ENCODE measurements at regions not wholly inside any gene's neighbourhood (a gene's known extent, or its start where the extent isn't known, plus 50 kb on each side); places are given as distances from the start of the nearest gene placed in this dataset.

GRCh38 chr10:33704214-33704830 lies 369.9 kb upstream of the NRP1 start:
- Histone ChIP-seq H3K4me1 (replicated peaks in 1 of 2) (no peaks in the 10 kb centered on the region), H3K36me3 (replicated peaks in 1 of 2) (no peaks in the 10 kb centered on the region), H3K9me3 (replicated peaks in 1 of 3) (no peaks in the 10 kb centered on the region), H3K27ac (no peak overlapping the region), H3K27me3 (no peaks in the 10 kb centered on the region), H3K4me3 (no peak overlapping the region)
- TF ChIP-seq POLR2A (IDR thresholded peaks at IDR 0.05) (no peak), CTCF (IDR thresholded peaks at IDR 0.05) (no peak)
- WGBS, 4 donors = 79 to 90% (median 88%) methylated on average over 4 of the region's 4 CpGs
- DNase-seq = no peak
- intact Hi-C loops (cut with DNase I) = no loop called here

- DNase-seq = peak in 3 of 7 donors; percentile 5 to 18 (median 15)
- TF ChIP-seq CTCF (IDR thresholded peaks at IDR 0.05) = no peak
- TF ChIP-seq POLR2A (IDR thresholded peaks at IDR 0.05) = no peak
- no peaks in the 10 kb centered on the region for H3K9me3 ChIP-seq (replicated peaks in 1 of 3)
- no peaks in the 10 kb centered on the region for H3K27me3 ChIP-seq
- intact Hi-C loops (cut with DNase I) = no loop called here
- H3K27ac ChIP-seq = no peak overlapping the region
- no peaks in the 10 kb centered on the region for H3K4me1 ChIP-seq (replicated peaks in 1 of 2)
- no peak overlapping the region for H3K4me3 ChIP-seq
- 82 to 90% (median 87%) methylated on average over 7 of the region's 7 CpGs for WGBS, 4 donors
- H3K36me3 ChIP-seq (replicated peaks in 1 of 2) = no peaks in the 10 kb centered on the region
Observed at GRCh38 chr10:33703501-33704213, 369.2 kb upstream of the NRP1 start.

GRCh38 chr10:33698033-33698432 lies 363.6 kb upstream of the NRP1 start:
- no peaks in the 10 kb centered on the region for H3K36me3 ChIP-seq (replicated peaks in 1 of 2)
- DNase-seq = no peak
- H3K9me3 ChIP-seq (replicated peaks in 1 of 3) = no peaks in the 10 kb centered on the region
- no peak overlapping the region for H3K4me3 ChIP-seq
- H3K27ac ChIP-seq = no peak overlapping the region
- H3K4me1 ChIP-seq (replicated peaks in 1 of 2) = no peaks in the 10 kb centered on the region
- TF ChIP-seq CTCF (IDR thresholded peaks at IDR 0.05) (no peak), POLR2A (IDR thresholded peaks at IDR 0.05) (no peak)
- no peaks in the 10 kb centered on the region for H3K27me3 ChIP-seq
- intact Hi-C loops (cut with DNase I) = no loop called here

- no peak for TF ChIP-seq POLR2A (IDR thresholded peaks at IDR 0.05)
- TF ChIP-seq CTCF (IDR thresholded peaks at IDR 0.05) = no peak
- H3K27me3 ChIP-seq = no peaks in the 10 kb centered on the region
- WGBS, 4 donors = 89 to 95% (median 92%) methylated on average over 5 of the region's 5 CpGs
- intact Hi-C loops (cut with DNase I) = no loop called here
- no peak overlapping the region for H3K27ac ChIP-seq
- no peaks in the 10 kb centered on the region for H3K4me1 ChIP-seq (replicated peaks in 1 of 2)
- no peaks in the 10 kb centered on the region for H3K36me3 ChIP-seq (replicated peaks in 1 of 2)
- DNase-seq = no peak
- H3K9me3 ChIP-seq (replicated peaks in 1 of 3) = no peaks in the 10 kb centered on the region
- no peak overlapping the region for H3K4me3 ChIP-seq
Observed at GRCh38 chr10:33697016-33697415, 362.5 kb upstream of the NRP1 start.

All from adrenal gland (tissue), 9 donors.